ENCODE measurements at regions not wholly inside any gene's neighbourhood (a gene's known extent, or its start where the extent isn't known, plus 50 kb on each side); places are given as distances from the start of the nearest gene placed in this dataset.

DNA sequence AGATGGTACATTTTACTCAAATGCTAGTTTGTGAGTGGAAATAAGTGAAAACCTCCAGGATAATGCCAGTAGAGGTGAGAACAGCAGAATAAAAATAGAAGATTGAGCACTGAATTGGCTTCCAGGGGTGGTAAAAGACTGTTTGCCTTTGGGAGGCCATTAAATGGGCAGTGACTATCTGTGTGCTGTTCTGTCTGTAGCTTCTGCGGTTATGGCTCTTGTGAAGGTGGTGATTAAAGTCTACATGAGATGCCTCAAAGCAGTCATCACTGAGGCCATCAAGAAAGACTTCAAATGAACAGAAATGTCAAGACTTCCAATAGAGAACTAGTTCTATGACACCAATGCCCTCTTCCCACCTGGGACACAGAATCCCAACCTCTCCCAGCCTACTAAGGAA is 108.8 kb downstream of the EFHB start:
- TF ChIP-seq POLR2A (IDR thresholded peaks at IDR 0.05; ENCODE audit: low read depth) (no peak), EP300 (IDR thresholded peaks at IDR 0.05) (no peak), POLR2AphosphoS5 (IDR thresholded peaks at IDR 0.05) (no peak)
- TF ChIP-seq, protein P1, sequence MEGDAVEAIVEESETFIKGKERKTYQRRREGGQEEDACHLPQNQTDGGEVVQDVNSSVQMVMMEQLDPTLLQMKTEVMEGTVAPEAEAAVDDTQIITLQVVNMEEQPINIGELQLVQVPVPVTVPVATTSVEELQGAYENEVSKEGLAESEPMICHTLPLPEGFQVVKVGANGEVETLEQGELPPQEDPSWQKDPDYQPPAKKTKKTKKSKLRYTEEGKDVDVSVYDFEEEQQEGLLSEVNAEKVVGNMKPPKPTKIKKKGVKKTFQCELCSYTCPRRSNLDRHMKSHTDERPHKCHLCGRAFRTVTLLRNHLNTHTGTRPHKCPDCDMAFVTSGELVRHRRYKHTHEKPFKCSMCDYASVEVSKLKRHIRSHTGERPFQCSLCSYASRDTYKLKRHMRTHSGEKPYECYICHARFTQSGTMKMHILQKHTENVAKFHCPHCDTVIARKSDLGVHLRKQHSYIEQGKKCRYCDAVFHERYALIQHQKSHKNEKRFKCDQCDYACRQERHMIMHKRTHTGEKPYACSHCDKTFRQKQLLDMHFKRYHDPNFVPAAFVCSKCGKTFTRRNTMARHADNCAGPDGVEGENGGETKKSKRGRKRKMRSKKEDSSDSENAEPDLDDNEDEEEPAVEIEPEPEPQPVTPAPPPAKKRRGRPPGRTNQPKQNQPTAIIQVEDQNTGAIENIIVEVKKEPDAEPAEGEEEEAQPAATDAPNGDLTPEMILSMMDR (IDR thresholded peaks at IDR 0.05), result no peak
